SK-N-SH treated with all-trans-retinoic acid at 6 μM for 48 hours (cell line): ENCODE measurements at regions not wholly inside any gene's neighbourhood (a gene's known extent, or its start where the extent isn't known, plus 50 kb on each side); places are given as distances from the start of the nearest gene placed in this dataset.

ENCODE experiments used
- ATAC-seq: fragments of 200-7000 bp; cut with Tn5 transposase; 3 replicates; pipeline ENCODE4 v1.9.1; 2020; ENCODE audit warnings: mild to moderate bottlenecking, moderate library complexity
- ARNTL ChIP-seq: fragments of 450-650 bp; formaldehyde crosslinking; IDR thresholded peaks from 2 replicates; pipeline ENCODE4 v1.5.0; 2020; ENCODE audit warnings: low read depth, mild to moderate bottlenecking, moderate library complexity, borderline replicate concordance
- BACH2 ChIP-seq: fragments of 250-450 bp; sonication (Bioruptor Pico); IDR thresholded peaks from 2 replicates; pipeline ENCODE4 v1.9.0; 2021; ENCODE audit warnings: mild to moderate bottlenecking, borderline replicate concordance
- CREB5 ChIP-seq: fragments of 250-450 bp; sonication (Bioruptor Pico); IDR thresholded peaks from 2 replicates; pipeline ENCODE4 v1.5.1; 2020; ENCODE audit warnings: low read depth, mild to moderate bottlenecking, moderate library complexity
- CSDC2 ChIP-seq: fragments of 250-450 bp; sonication (Bioruptor Pico); IDR thresholded peaks from 2 replicates; pipeline ENCODE4 v1.5.0; 2020; ENCODE audit warnings: mild to moderate bottlenecking, moderate library complexity
- CSRNP3 ChIP-seq: fragments of 250-450 bp; sonication (Bioruptor Pico); IDR thresholded peaks from 2 replicates; pipeline ENCODE4 v1.5.1; 2021; ENCODE audit warnings: mild to moderate bottlenecking, moderate library complexity
- ESRRG ChIP-seq: fragments of 250-450 bp; sonication (Bioruptor Pico); IDR thresholded peaks from 2 replicates; pipeline ENCODE4 v1.6.1; 2021; ENCODE audit warnings: mild to moderate bottlenecking
- GLIS3 ChIP-seq: fragments of 250-450 bp; sonication (Bioruptor Pico); IDR thresholded peaks from 2 replicates; pipeline ENCODE4 v1.5.0; 2020; ENCODE audit warnings: mild to moderate bottlenecking, moderate library complexity
- ISL1 ChIP-seq: fragments of 250-450 bp; sonication (Bioruptor Pico); IDR thresholded peaks from 2 replicates; pipeline ENCODE4 v2.1.2; 2022; ENCODE audit warnings: mild to moderate bottlenecking, moderate library complexity
- OSR1 ChIP-seq: fragments of 250-450 bp; sonication (Bioruptor Pico); IDR thresholded peaks from 2 replicates; pipeline ENCODE4 v1.8.0; 2022; ENCODE audit warnings: moderate library complexity, mild to moderate bottlenecking, inconsistent platforms
- PATZ1 ChIP-seq: fragments of 250-450 bp; sonication (Bioruptor Pico); IDR thresholded peaks from 2 replicates; pipeline ENCODE4 v1.8.0; 2020; ENCODE audit warnings: mild to moderate bottlenecking, moderate library complexity, borderline replicate concordance
- POU6F1 ChIP-seq: fragments of 250-450 bp; sonication (Bioruptor Pico); IDR thresholded peaks from 2 replicates; pipeline ENCODE4 v1.8.0; 2021; ENCODE audit warnings: low read depth, mild to moderate bottlenecking, moderate library complexity, borderline replicate concordance
- PPARA ChIP-seq: fragments of 250-450 bp; sonication (Bioruptor Pico); IDR thresholded peaks from 2 replicates; pipeline ENCODE4 v1.5.0; 2020; ENCODE audit warnings: mild to moderate bottlenecking, borderline replicate concordance
- RARB ChIP-seq: fragments of 250-450 bp; sonication (Bioruptor Pico); IDR thresholded peaks from 2 replicates; pipeline ENCODE4 v1.8.0; 2021; ENCODE audit warnings: mild to moderate bottlenecking, moderate library complexity
- SNAI2 ChIP-seq: fragments of 250-450 bp; sonication (Bioruptor Pico); IDR thresholded peaks from 2 replicates; pipeline ENCODE4 v1.5.0; 2020; ENCODE audit warnings: mild to moderate bottlenecking, moderate library complexity
- TCF4 ChIP-seq: fragments of 250-450 bp; sonication (Bioruptor Pico); IDR thresholded peaks from 2 replicates; pipeline ENCODE4 v1.8.0; 2021; ENCODE audit warnings: mild to moderate bottlenecking, moderate library complexity, borderline replicate concordance
- TOX ChIP-seq: fragments of 250-450 bp; sonication (Bioruptor Pico); IDR thresholded peaks from 2 replicates; pipeline ENCODE4 v1.8.0; 2021; ENCODE audit warnings: mild to moderate bottlenecking, moderate library complexity, borderline replicate concordance
- TSHZ2 ChIP-seq: fragments of 250-450 bp; sonication (Bioruptor Pico); IDR thresholded peaks from 2 replicates; pipeline ENCODE4 v1.5.0; 2020; ENCODE audit warnings: mild to moderate bottlenecking, moderate library complexity
- ZC3H10 ChIP-seq: fragments of 250-450 bp; sonication (Bioruptor Pico); IDR thresholded peaks from 2 replicates; pipeline ENCODE4 v1.5.1; 2021; ENCODE audit warnings: mild to moderate bottlenecking, moderate library complexity
- ZFP3 ChIP-seq: fragments of 250-450 bp; sonication (Bioruptor Pico); IDR thresholded peaks from 2 replicates; pipeline ENCODE4 v1.5.0; 2020; ENCODE audit warnings: mild to moderate bottlenecking, moderate library complexity
- ZFP30 ChIP-seq: fragments of 450-650 bp; formaldehyde crosslinking; IDR thresholded peaks from 2 replicates; pipeline ENCODE4 v1.5.0; 2022; ENCODE audit warnings: mild to moderate bottlenecking, moderate library complexity
- ZNF565 ChIP-seq: fragments of 450-650 bp; formaldehyde crosslinking; conservative IDR thresholded peaks from 2 replicates; pipeline ENCODE4 v1.5.0; 2020; ENCODE audit warnings: low read depth, mild to moderate bottlenecking, moderate library complexity
- ZNF70 ChIP-seq: fragments of 450-650 bp; formaldehyde crosslinking; IDR thresholded peaks from 2 replicates; pipeline ENCODE4 v1.5.0; 2020; ENCODE audit warnings: mild to moderate bottlenecking, moderate library complexity
- ZNF8 ChIP-seq: fragments of 450-650 bp; formaldehyde crosslinking; IDR thresholded peaks from 2 replicates; pipeline ENCODE4 v1.5.0; 2020; ENCODE audit warnings: mild to moderate bottlenecking, moderate library complexity

GRCh38 chr3:153681057-153681456 lies 440.1 kb upstream of the ARHGEF26 start (continued):
- no peak for TF ChIP-seq CSRNP3 (CRISPR knock-in tag)
- TF ChIP-seq ISL1 (CRISPR knock-in tag) = no peak
- TF ChIP-seq PPARA (CRISPR knock-in tag) = no peak
- TF ChIP-seq ZNF565 (CRISPR knock-in tag) = no peak
- TF ChIP-seq GLIS3 (CRISPR knock-in tag) = no peak
- TF ChIP-seq BACH2 = no peak
- no peak for TF ChIP-seq ZNF8

- no peak for ATAC-seq
- TF ChIP-seq ZNF70 (CRISPR knock-in tag) = no peak
- no peak for TF ChIP-seq TOX
- TF ChIP-seq ZC3H10 (CRISPR knock-in tag) = no peak
- no peak for TF ChIP-seq PATZ1 (CRISPR knock-in tag)
- no peak for TF ChIP-seq CSDC2 (CRISPR knock-in tag)
- no peak for TF ChIP-seq ZFP3 (CRISPR knock-in tag)
- no peak for TF ChIP-seq BACH2
- TF ChIP-seq POU6F1 (CRISPR knock-in tag) = no peak
- TF ChIP-seq CREB5 (CRISPR knock-in tag) = no peak
- no peak for TF ChIP-seq ESRRG (CRISPR knock-in tag)
- no peak for TF ChIP-seq ARNTL
- TF ChIP-seq, all 23 proteins: peak for 0
Observed at GRCh38 chr3:153688301-153689120, 432.7 kb upstream of the ARHGEF26 start.

- ATAC-seq = no peak
- TF ChIP-seq CSDC2 (CRISPR knock-in tag) = no peak
- TF ChIP-seq SNAI2 (CRISPR knock-in tag) = no peak
- TF ChIP-seq CSRNP3 (CRISPR knock-in tag) = no peak
- TF ChIP-seq PPARA (CRISPR knock-in tag) = no peak
- TF ChIP-seq ESRRG (CRISPR knock-in tag) = no peak
- TF ChIP-seq ARNTL = no peak
- no peak for TF ChIP-seq CREB5 (CRISPR knock-in tag)
- no peak for TF ChIP-seq RARB
- TF ChIP-seq TCF4 (CRISPR knock-in tag) = no peak
- TF ChIP-seq POU6F1 (CRISPR knock-in tag) = no peak
- TF ChIP-seq TSHZ2 (CRISPR knock-in tag) = no peak
- no peak for TF ChIP-seq ZNF8
- no peak for TF ChIP-seq GLIS3 (CRISPR knock-in tag)
- no peak for TF ChIP-seq ZC3H10 (CRISPR knock-in tag)
- TF ChIP-seq OSR1 = no peak
- TF ChIP-seq BACH2 = no peak
- TF ChIP-seq ZFP30 (CRISPR knock-in tag) = no peak
- no peak for TF ChIP-seq ZNF70 (CRISPR knock-in tag)
- no peak for TF ChIP-seq ZNF565 (CRISPR knock-in tag)
- no peak for TF ChIP-seq ISL1 (CRISPR knock-in tag)
Observed at GRCh38 chr3:153693207-153693606, 428.0 kb upstream of the ARHGEF26 start.
